HG03196 (cell line): ENCODE measurements at regions not wholly inside any gene's neighbourhood (a gene's known extent, or its start where the extent isn't known, plus 50 kb on each side); places are given as distances from the start of the nearest gene placed in this dataset.

Source experiments
- ATAC-seq: cut with Tn5 transposase; IDR thresholded peaks from one replicate; pipeline ENCODE4 v1.9.1; 2021; ENCODE audit not compliant: unreplicated experiment

DNA sequence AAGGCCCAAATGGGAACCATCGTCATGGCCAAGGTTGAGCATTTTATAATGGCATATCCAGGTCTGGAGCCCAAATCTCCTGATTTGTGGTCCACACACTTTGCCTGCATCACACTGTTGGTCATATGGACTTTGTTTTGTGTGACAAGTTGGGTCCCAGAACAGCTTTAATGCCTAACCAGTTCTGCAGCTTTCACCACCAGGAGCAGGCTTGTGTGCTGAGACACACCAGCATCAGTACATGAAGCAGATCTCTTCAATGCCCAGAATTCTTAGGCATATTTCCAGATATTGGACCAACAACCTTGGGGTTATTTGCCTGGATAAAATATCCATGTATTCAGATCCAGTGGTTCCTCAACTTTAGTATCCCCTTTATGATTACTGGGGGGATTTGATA lies 371.3 kb downstream of the FBXW7 start:
- ATAC-seq: no peak

DNA sequence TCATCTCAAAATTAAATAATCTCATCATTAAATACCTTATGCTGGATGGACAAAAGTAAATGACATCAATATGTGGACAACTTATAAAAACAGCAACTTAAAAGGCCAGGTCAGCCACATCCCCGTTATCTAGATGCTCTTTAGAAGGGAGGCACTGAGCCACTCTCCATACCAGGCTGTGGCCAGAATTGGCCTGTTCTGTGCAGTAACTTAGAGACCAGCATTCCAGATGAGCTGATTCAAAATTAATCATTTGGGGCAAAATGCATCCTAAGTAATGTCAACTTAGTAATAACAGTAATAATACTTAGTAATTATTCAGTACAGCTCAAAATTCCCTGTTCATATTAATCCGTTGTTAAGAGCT lies 373.6 kb downstream of the FBXW7 start:
- ATAC-seq: no peak

DNA sequence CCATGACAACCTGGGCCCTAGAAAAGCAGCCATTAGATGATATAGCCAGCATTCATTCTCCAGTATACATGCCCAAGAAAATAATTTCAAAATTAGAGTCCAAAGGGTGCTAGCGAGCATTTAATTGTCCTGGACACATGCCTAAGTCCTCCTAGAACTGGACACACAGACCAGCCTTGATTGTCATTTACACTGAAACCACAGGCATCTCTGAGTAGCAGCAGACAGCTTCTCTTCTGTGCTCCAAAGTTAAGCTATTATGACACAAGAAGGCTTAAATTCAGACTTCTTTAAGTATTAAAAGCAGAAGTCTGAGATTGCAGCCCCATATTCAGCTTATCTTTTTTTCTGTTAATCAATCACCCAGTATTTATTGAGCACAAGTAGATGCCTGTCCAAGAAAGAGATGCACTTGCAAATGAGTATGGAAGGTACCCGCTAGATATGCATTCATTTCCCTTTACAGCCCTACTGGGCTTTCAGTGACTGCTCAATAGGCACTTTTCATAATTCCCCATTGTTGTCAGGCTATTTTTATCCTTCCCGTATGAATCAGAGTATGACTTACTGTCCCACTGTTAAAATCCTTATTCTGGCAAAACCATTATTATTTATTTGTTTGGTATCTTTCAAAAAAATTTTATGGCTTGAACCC lies 374.1 kb downstream of the FBXW7 start:
- no peak for ATAC-seq

DNA sequence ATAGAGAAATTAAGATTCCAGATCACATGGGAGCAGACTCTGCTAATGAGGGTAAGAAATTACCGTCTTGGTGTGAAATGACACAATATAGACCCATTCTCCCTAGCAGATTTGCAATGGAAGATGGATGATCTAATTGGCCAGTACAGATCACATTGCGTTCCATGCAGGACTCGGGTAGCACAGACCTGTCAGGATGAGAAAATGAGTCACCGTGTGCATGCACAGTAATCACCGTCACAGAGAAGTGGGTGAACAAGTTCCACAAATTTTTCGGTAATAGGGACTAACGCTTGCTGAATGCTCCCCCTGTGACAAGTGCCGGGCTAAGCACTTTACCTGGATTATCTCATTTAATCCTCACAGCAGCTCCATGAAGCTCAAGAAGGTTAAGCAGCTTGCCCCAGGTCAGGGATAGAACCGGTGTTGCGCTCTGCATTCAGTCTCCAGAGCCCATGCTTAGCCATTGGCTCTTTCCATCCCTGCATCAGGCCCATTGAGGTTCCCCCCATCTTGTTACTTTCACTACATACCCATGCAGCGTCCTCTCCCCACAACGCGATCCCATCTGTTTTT lies 375.6 kb downstream of the FBXW7 start:
- ATAC-seq: no peak

DNA sequence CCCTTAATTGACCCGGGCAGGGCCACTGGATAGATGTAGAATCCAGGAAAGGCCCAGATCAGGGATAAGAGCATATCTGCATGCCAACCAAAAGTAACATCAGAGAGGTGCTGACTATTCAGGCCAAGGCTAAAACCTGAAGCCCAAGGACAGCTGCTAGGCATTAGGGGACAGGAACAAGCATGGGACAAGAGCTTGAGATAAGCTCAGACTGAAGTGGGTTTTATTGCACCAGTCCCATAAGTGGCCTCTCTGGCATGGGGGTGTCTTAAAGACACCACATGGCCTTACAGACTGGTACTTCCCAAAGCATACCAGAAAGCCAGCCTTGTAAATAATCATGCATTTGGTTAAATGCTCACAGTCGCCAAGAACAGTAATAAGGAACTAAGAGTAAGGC lies 376.1 kb downstream of the FBXW7 start:
- no peak for ATAC-seq

DNA sequence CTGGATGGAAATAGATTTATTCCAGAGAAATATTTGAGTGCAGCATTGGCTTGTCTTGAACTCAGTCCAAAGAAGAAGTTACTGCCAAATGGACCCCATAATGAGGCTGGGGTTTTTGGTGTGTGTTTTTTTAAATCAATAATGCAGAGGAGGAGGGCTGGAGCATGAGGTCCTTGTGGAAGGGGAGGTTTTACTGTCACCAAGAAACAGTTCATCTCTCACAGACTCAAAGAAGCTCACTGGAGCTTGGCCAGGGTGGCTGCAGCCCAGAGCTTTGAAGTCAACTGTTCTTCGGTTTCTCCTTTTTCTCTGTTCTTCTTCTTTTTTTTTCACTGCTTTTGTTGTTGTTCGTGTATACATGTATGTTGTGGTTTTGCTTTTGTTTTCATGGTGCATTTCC lies 377.7 kb downstream of the FBXW7 start:
- ATAC-seq: no peak

DNA sequence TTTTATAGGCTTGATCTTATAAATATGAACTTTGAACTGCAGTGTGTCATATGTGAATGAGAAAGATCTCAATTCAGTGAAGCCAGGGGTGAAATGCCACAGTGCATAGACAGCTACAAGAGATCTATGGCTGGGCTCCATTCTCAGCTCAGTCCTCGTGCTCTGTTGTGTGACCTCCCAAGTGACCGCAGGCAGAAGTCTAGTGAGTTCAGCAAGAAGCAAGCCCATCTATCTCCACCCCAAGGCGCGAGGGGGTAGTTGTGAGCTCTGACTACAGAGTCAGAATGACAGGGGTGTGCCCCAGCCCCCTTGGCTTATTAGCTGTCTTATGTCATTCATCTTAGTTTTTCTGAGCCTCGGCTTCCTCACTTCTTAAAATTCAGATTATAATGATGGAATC lies 378.3 kb downstream of the FBXW7 start:
- ATAC-seq: no peak

DNA sequence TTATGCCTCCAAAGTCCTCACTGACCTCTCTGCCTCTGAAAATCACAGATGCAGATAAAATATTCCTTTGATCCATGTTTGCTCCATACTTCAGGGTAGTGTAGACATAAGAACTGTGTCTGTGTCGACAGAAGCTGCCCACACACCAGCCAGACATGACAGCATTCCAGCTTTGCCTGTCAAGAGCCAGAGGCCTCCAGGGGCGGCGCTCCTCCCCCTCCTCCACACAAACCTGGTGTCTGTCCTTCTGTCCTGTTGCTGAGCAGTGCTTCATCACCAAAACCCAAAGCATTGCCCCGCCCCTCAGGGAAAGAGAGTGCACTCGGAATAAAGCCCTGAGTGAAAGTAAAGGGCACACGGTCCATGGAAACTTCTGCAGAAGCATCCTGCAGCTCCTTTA lies 379.4 kb downstream of the FBXW7 start:
- ATAC-seq: no peak

DNA sequence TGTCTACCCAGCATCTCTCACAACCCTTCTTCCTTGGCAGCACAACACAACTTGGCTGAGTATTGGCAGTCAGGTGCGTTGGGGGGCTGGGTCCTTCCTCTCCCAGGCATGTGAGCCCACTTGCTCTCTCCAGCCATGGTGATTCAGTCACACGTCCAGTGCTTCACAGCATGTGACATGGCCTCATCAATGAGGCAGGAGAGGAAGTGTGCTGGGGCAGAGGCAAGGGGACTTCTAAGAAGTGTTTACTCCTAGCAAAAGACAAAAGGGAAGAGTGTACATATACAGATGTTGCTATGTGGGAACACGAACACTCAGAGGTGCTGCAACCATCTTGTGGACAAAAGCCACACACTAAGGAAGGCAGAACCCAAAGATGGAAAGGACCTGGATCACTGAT lies 380.8 kb downstream of the FBXW7 start:
- ATAC-seq: no peak

DNA sequence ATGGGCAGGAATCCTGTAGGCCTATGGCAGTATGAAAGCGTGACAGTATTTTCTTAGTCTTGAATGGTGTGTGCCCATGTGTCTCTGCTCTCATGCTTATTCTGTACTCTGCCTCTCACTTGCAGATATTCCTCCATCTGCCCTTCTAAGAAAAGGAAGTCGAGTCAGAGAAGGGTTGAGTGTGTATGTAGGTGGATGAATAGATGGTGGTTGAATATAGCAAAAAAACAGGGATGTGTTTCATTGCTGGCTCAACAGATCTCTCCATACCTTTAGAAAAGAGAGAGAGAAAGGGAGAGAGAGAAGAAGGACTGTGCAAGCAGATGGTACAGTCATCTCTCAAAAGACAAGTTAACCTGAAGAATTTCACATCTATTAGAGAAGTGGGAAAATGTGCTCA lies 381.5 kb downstream of the FBXW7 start:
- no peak for ATAC-seq

DNA sequence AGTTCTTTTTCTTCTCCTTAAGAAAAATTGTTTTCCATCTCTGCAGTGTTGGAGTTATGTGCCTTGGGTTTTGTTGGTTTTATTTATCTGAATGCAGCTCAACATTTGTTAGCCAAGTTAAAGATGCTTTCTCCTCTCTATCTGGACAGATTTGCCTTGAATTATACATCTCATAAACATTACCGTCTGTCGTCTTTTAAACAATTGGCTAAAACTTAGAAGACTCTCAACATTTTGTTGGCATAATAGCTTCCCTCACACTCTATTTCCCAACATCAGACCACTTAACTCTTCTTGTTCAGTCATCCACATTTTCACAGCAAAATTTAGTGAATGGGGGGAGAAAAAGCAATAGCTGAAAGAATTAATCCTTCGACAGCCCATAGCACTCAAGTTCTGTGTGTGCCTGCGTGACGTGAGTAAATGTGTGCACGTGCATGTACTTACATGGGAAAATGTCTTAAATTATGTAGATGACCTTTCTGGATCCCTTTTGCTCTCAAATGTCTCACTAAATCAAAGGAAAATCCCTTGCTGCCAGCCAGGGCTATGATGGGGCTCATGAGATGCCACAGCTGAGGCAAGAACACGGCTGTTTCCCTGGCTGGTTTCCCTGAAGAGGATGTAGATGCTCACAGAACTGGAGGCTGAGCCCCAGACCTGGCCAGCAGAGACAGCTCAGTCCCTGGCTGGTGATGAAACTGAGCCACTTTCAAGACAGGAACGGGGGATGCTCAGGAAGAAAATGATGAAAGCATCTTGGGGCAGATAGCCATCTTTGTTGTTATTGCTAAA lies 382.2 kb downstream of the FBXW7 start:
- ATAC-seq: no peak

DNA sequence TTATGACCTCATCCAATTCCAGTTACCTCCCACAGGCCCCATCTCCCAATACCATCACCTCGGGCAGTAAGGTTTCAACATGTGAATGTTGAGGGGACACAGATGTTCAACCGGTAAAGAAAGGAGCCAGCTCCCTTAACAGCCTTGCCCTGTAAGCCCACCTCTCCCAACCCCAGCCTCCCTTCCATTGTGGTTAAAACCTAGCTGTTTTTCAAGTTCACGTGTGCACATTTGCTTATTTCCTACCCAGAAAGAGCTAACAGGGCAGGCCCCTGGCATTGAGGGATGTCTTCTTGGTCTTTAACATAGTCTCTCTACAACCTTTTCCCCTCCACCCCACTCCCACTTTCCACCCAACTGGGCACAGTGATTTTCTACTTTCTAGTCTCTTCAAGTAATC lies 385.7 kb downstream of the FBXW7 start:
- no peak for ATAC-seq

DNA sequence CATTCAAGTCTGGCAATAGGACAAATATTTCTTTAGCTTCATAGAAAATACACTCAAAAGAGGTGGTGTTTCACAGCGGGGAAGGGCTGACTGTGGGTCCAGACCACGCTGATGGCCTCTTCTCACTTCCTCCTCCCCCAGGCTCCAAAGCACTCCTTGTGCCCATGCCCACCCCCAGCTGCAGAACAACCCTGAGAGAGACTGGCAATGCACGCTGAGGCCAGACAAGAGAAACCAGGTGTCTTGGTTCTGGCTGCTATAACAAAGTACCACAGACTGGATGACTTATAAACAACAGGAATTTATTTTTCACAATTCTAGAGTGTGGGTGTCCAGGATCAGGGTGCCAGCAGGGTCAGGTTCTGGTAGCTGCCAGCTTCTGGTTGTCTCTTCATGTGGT lies 386.1 kb downstream of the FBXW7 start:
- no peak for ATAC-seq

DNA sequence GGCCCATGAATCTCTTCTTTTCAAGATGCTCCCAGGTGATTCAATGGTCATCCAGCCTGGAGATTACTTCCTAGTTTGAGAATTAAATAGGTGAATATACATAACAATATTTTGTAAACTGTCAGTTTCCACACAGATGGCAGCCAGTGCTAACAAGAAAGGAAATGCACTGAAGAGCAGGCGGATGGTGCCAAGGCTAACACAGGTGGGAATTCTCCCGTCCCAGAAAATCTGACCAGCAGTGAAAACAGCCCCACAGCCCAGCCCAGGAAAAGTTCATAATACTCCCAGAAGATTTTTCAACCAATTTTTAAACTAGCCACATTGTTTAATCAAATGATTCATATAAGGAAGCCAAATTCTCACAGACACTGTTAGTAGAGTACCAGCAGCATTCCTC lies 387.2 kb upstream of the GATB start:
- no peak for ATAC-seq

DNA sequence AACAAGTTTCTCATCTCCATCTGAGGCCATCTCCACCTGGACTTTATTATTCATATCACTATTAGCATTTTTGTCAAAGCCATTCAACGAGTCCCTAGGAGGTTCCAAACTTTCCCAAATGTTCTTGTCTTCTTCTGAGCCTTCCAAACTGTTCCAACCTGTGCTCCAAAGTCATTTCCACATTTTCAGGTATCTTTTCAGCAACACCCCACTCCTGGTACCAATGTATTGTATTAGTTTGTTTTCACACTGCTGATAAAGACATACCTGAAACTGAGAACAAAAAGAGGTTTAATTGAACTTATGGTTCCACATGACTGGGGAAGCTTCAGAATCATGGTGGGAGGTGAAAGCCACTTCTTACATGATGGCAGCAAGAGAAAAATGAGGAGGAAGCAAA lies 385.4 kb upstream of the GATB start:
- no peak for ATAC-seq

DNA sequence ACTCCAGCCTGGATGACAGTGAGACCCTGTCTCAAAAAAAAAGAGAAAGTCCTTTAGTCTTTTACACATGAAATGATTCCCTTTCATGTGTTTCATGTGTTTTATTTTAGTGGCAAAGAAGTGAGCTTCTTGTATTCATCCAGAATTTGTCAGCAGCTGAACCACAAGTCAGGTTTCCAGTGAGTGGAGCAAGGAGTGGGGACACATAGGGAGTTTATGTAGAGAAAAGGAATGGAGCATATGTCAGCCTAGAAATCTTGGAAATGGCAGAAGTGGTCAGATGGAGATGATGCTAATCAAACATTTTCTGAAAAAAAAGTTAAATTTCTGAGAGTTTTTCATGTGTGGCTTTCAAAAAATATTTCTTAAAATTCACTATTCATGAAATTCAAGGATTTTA lies 383.0 kb upstream of the GATB start:
- no peak for ATAC-seq

DNA sequence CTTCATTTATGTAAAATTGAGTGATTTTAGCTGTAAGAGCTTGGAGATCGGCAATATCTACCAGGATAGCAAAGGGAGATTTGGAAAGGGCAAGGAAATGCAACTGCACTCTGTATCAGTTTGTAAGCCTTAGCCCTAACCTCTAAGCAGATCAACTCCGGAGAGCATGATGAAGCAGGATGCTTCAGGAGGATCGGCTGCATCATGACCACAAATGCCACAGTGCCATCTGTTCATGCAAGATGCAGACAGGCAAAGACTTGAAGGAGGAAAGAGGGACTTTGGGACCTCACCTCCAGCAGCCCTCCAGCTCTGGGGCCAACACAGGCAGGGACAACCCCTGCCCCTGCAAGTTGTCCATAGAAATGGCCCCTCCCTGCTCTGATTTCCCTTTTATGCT lies 377.6 kb upstream of the GATB start:
- ATAC-seq: no peak

DNA sequence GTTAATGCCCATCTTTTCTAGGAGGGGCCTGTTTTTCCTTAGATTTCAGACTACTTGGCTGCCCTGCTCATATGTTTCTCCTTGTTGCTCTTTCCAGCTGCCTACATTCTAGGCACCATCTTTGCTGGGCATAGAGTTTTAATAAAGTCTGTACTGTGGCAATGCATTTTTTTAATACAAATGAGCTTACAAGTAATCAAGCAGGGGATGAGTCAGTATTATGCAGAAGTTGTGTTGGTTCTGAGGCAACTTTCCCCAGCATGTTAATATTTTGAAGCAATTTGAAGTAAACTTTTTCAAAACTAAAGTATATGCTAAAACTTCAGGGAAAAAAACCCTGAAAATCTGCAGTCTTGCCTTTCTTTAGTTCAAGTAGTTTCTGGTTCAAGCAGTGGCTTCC lies 372.0 kb upstream of the GATB start:
- ATAC-seq: no peak

DNA sequence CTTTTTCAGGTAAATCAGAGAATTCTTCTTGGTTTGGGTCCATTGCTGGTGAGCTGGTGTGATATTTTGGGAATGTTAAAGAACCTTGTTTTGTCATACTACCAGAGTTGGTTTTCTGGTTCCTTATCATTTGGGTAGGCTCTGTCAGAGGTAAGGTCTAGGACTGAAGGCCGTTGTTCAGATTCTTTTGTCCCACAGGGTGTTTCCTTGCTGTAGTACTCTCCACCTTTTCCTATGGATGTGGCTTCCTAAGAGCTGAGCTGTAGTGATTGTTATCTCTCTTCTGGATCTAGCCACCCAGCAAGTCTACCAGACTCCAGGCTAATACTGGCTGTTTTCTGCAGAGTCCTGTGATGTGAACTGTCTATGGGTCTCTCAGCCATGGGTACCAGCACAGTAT lies 367.5 kb upstream of the GATB start:
- ATAC-seq: no peak

DNA sequence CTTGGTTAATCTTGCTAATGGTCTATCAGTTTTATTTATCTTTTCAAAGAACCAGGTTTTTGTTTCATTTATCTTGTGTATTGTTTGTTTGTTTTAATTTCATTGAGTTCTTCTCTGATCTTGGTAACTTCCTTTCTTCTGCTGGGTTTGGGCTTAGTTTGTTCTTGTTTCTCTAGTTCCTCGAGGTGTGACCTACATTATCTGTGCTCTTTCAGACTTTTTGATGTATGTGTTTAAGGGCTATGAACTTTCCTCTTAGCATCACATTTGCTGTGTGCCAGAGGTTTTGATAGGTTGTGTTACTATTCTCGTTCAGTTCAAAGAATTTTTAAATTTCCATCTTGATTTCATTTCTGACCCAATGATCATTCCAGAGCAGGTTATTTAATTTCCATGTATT lies 365.4 kb upstream of the GATB start:
- no peak for ATAC-seq

DNA sequence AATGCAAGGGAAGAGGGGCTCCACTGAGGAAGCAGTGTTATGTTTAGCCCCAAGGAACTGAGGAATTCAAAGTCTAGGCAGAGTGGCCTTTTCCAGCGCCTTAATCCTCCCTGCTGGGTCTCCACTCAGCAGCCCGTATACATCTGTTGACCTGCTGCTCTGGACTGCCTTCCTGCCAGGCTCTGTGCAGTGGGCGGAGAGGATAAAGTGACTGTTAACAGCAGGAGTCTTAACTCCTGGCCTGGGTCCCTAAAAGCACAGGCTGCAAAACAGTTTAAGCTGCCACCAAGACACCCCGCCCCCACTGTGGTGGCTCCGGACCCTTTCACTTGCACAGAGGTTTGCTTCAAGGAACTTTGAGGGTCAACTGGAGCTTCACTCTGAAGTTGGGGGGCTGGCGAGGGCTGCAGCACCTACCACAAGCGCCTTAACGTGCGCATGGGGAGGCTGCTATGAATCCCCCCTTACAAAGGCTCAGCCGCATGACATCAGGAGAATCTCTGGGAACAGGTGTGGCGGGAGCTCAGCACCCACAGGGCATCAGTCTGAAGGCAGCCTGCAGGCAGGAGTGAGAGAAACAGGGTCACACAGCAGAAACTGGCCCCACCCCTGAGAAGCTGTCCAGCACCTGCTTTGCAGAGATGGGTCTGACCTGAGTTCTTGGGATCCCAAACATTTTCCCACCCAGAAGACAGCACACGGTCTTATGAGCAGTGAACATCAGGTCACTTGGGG lies 358.2 kb upstream of the GATB start:
- no peak for ATAC-seq

DNA sequence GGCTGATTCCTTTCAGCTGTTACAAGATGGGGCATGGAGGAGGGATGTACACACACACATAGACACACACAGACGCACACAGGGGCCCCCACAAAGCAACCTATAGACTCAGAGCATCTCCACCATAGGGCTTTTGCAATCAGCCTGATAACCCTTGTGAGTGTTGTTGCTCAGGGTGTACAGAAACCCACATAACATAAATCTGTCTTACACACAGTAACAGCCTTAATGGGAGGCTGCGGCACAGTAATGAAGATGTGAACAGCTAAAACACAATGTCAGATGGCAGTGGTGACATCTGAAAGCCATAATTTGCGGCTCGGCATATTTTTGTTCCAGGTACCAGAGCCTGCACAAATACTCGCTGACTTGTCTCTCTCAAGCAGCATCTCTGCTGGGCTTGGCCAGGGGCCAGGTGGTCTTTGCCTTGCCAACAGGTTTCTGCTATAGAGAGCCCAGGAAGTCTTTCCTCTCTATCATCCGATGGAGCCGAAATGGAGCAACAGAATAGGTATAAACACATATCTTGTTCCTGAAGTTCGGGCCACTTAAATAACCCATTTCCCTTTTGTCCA lies 357.2 kb upstream of the GATB start:
- no peak for ATAC-seq
